ENCODE measurements at regions not wholly inside any gene's neighbourhood (a gene's known extent, or its start where the extent isn't known, plus 50 kb on each side); places are given as distances from the start of the nearest gene placed in this dataset.

DNA sequence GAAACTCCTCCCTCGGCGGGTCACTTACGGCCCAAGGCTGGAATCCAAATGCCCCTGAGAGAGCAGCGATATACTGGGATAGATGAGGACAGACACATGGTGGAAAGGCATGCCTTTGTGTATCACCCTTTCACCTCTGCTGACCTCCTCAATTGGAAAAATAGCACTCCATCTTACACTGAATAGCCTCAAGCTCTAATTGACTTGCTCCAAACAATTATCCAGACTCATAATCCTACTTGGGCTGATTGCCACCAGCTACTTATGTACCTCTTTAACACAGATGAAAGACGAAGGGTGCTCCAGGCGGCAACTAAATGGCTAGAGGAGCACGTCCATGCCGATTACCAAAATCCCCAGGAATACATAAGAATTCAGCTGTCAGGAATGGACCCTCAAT is 1142.2 kb downstream of the ARAP2 start:
- no peak overlapping the region for H3K4me3 ChIP-seq
- WGBS, 2 donors: 93 to 97% methylated on average over 8 of the region's 8 CpGs
- TF ChIP-seq POLR2A (IDR thresholded peaks at IDR 0.05): no peak
- TF ChIP-seq, protein P1, sequence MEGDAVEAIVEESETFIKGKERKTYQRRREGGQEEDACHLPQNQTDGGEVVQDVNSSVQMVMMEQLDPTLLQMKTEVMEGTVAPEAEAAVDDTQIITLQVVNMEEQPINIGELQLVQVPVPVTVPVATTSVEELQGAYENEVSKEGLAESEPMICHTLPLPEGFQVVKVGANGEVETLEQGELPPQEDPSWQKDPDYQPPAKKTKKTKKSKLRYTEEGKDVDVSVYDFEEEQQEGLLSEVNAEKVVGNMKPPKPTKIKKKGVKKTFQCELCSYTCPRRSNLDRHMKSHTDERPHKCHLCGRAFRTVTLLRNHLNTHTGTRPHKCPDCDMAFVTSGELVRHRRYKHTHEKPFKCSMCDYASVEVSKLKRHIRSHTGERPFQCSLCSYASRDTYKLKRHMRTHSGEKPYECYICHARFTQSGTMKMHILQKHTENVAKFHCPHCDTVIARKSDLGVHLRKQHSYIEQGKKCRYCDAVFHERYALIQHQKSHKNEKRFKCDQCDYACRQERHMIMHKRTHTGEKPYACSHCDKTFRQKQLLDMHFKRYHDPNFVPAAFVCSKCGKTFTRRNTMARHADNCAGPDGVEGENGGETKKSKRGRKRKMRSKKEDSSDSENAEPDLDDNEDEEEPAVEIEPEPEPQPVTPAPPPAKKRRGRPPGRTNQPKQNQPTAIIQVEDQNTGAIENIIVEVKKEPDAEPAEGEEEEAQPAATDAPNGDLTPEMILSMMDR (IDR thresholded peaks at IDR 0.05): no peak
- no peaks in the 10 kb centered on the region for H3K4me1 ChIP-seq
- no peak for DNase-seq
- no peak overlapping the region for H3K27ac ChIP-seq
- intact Hi-C loops (cut with DNase I; ENCODE audit: low total_unique reads): no loop called here
- no peaks in the 10 kb centered on the region for H3K9me3 ChIP-seq
- no peaks in the 10 kb centered on the region for H3K27me3 ChIP-seq
- no peaks in the 10 kb centered on the region for H3K36me3 ChIP-seq (ENCODE audit: low read depth, missing control alignments)

GRCh38 chr4:35105486-35105885 is 1138.8 kb downstream of the ARAP2 start:
- Histone ChIP-seq H3K36me3 (ENCODE audit: low read depth, missing control alignments) (no peaks in the 10 kb centered on the region), H3K27ac (no peak overlapping the region), H3K4me3 (no peak overlapping the region), H3K9me3 (no peaks in the 10 kb centered on the region), H3K4me1 (no peaks in the 10 kb centered on the region), H3K27me3 (no peaks in the 10 kb centered on the region)
- no peak for TF ChIP-seq POLR2A (IDR thresholded peaks at IDR 0.05)
- TF ChIP-seq, protein P1 (IDR thresholded peaks at IDR 0.05): no peak
- intact Hi-C loops (cut with DNase I; ENCODE audit: low total_unique reads): no loop called here
- 89 to 96% methylated on average over 4 of the region's 4 CpGs for WGBS, 2 donors
- no peak for DNase-seq

- no peaks in the 10 kb centered on the region for H3K36me3 ChIP-seq (ENCODE audit: low read depth, missing control alignments)
- 91 to 92% methylated on average over 13 of the region's 13 CpGs for WGBS, 2 donors
- no peaks in the 10 kb centered on the region for H3K27me3 ChIP-seq
- no peak for DNase-seq
- no peak overlapping the region for H3K4me3 ChIP-seq
- H3K9me3 ChIP-seq: no peaks in the 10 kb centered on the region
- H3K4me1 ChIP-seq: no peaks in the 10 kb centered on the region
- H3K27ac ChIP-seq: no peak overlapping the region
- intact Hi-C loops (cut with DNase I; ENCODE audit: low total_unique reads): no loop called here
- TF ChIP-seq, protein P1 (IDR thresholded peaks at IDR 0.05): no peak
Observed at GRCh38 chr4:35106091-35106734, 1138.1 kb downstream of the ARAP2 start.

DNA sequence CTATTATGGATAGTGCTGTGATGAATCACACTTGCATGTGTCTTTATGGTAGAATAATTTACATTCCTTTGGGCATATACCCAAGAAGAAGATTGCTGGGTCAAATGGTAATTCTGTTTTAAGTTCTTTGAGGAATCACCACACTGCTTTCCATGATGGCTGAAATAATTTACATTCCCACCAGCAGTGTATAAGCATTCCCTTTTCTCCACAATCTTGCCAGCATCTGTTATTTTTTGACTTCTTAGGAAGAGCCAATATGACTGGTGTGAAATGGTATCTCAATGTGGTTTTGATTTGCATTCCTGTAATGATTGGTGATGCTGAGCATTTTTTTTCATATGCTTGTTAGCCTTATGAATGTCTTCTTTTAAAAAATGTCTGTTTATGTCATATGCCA is 1120.2 kb downstream of the ARAP2 start:
- H3K9me3 ChIP-seq: no peaks in the 10 kb centered on the region
- no peak overlapping the region for H3K27ac ChIP-seq
- H3K4me3 ChIP-seq: no peak overlapping the region
- intact Hi-C loops (cut with DNase I; ENCODE audit: low total_unique reads): no loop called here
- H3K27me3 ChIP-seq: no peaks in the 10 kb centered on the region
- H3K4me1 ChIP-seq: no peaks in the 10 kb centered on the region
- no peak for TF ChIP-seq POLR2A (IDR thresholded peaks at IDR 0.05)
- TF ChIP-seq, protein P1 (IDR thresholded peaks at IDR 0.05): no peak
- DNase-seq: no peak
- H3K36me3 ChIP-seq (ENCODE audit: low read depth, missing control alignments): no peaks in the 10 kb centered on the region

GRCh38 chr4:35125995-35126712 is 1118.2 kb downstream of the ARAP2 start:
- H3K4me3 ChIP-seq: no peak overlapping the region
- TF ChIP-seq POLR2A (IDR thresholded peaks at IDR 0.05): no peak
- TF ChIP-seq, protein P1 (IDR thresholded peaks at IDR 0.05): no peak
- no peaks in the 10 kb centered on the region for H3K9me3 ChIP-seq
- no peaks in the 10 kb centered on the region for H3K36me3 ChIP-seq (ENCODE audit: low read depth, missing control alignments)
- H3K27ac ChIP-seq: no peak overlapping the region
- H3K27me3 ChIP-seq: no peaks in the 10 kb centered on the region
- WGBS, 2 donors: 75 to 95% methylated on average over 4 of the region's 4 CpGs
- H3K4me1 ChIP-seq: no peaks in the 10 kb centered on the region
- intact Hi-C loops (cut with DNase I; ENCODE audit: low total_unique reads): no loop called here
- no peak for DNase-seq
